ENCODE measurements at regions not wholly inside any gene's neighbourhood (a gene's known extent, or its start where the extent isn't known, plus 50 kb on each side); places are given as distances from the start of the nearest gene placed in this dataset.

DNA sequence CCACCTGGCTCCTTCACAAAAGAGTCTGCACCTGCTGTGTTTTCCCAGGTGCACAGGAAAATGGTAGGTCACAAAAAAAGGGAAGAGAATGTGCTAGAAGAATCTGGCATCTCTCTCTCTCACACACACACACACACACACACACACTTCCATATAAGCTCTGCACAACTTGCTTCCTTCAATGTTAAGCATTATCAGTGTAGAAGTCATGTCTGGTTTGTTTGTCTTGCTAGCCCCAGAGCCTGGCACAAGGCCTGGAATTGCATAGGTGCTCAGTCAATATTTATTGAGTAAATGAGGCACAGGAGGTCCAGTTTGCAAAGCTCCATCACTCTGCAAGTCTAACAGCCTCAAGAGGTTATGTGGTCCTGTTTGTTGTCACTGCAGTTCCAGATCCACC lies 867.3 kb upstream of the AUTS2 start:
- H3K4me1 ChIP-seq (ENCODE audit: insufficient read depth, low read length, poor library complexity, severe bottlenecking) = no peaks in the 10 kb centered on the region
- BruUV-seq (replicated peaks) = no TSS peak
- intact Hi-C loops (cut with micrococcal nuclease; ENCODE audit: unreplicated experiment) = loop anchor here (10.0 kb wide), 1 partner anchor 116 kb away; no protein-coding TSS in a partner anchor
- CTCF ChIA-PET = no interaction called here
- H3K27ac ChIP-seq (ENCODE audit: low read depth, low read length, poor library complexity, severe bottlenecking) = no peak overlapping the region
- H3K9me3 ChIP-seq (ENCODE audit: low read depth, low read length, poor library complexity, severe bottlenecking) = no peaks in the 10 kb centered on the region
- no peak for DNase-seq (ENCODE audit: low spot score)
- H3K36me3 ChIP-seq (ENCODE audit: insufficient read depth, low read length, poor library complexity, severe bottlenecking) = no peaks in the 10 kb centered on the region
- POLR2A ChIA-PET (ENCODE audit: low non-redundant PET) = no interaction called here
- TF ChIP-seq, protein P1, sequence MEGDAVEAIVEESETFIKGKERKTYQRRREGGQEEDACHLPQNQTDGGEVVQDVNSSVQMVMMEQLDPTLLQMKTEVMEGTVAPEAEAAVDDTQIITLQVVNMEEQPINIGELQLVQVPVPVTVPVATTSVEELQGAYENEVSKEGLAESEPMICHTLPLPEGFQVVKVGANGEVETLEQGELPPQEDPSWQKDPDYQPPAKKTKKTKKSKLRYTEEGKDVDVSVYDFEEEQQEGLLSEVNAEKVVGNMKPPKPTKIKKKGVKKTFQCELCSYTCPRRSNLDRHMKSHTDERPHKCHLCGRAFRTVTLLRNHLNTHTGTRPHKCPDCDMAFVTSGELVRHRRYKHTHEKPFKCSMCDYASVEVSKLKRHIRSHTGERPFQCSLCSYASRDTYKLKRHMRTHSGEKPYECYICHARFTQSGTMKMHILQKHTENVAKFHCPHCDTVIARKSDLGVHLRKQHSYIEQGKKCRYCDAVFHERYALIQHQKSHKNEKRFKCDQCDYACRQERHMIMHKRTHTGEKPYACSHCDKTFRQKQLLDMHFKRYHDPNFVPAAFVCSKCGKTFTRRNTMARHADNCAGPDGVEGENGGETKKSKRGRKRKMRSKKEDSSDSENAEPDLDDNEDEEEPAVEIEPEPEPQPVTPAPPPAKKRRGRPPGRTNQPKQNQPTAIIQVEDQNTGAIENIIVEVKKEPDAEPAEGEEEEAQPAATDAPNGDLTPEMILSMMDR (conservative IDR thresholded peaks at IDR 0.05; ENCODE audit: low read depth, low read length) = no peak
- TF ChIP-seq EZH2 (IDR thresholded peaks at IDR 0.05; ENCODE audit: borderline replicate concordance, low read depth, low read length, poor library complexity, severe bottlenecking) = no peak
- no peaks in the 10 kb centered on the region for H3K27me3 ChIP-seq (replicated peaks; ENCODE audit: insufficient read depth, low read depth, low read length, poor library complexity)
- no peak overlapping the region for H3K4me3 ChIP-seq (ENCODE audit: low read depth, low read length, poor library complexity, severe bottlenecking)

DNA sequence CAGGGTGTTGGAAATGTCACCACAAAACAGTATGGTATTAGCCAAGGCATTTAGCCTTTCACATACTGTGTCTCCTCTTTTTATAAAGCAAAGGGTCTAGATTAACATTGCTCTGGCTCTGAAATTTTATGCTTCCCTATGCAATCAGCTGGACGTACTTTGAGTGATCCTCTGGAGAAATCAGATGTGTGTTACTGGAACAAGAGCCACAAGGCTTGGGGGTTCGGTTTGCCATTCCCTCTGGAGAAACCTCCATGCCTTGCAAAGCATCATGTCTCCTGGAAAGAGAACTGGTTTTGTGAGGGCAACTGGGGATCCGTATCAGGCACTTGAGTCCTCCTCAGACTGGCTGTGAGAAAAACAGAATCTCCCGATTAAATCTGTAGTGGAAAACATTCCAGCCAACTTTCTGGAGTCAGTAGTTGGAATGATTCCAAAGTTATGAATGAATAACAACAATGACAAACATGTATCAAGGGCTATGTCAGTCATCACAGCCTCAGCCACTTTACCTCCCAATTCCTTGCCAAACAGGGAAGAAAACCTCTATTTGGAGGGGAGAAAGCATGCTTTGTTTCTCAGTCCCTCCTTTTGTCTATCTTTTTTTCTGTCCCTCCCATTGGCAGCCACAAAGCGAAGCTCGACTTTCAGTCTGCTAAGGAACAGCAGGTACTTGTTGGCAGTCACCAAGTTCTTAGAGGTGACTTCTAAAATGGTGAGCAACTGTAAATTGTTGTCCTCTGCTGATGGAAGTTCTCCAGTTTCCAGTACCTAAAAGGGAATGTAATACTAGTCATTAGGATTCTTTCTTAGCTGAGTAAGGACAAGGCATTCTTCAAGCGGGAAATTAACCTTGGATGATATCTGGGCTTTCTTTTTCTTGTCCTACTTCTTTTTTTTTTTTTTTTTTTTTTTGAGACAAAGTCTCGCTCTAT lies 864.8 kb upstream of the AUTS2 start:
- intact Hi-C loops (cut with micrococcal nuclease; ENCODE audit: unreplicated experiment) = loop anchor here (10.0 kb wide), 1 partner anchor 119 kb away; no protein-coding TSS in a partner anchor
- Histone ChIP-seq H3K9me3 (ENCODE audit: low read depth, low read length, poor library complexity, severe bottlenecking) (no peaks in the 10 kb centered on the region), H3K27ac (ENCODE audit: low read depth, low read length, poor library complexity, severe bottlenecking) (no peak overlapping the region), H3K4me3 (ENCODE audit: low read depth, low read length, poor library complexity, severe bottlenecking) (no peak overlapping the region), H3K27me3 (replicated peaks; ENCODE audit: insufficient read depth, low read depth, low read length, poor library complexity) (no peaks in the 10 kb centered on the region), H3K4me1 (ENCODE audit: insufficient read depth, low read length, poor library complexity, severe bottlenecking) (no peaks in the 10 kb centered on the region), H3K36me3 (ENCODE audit: insufficient read depth, low read length, poor library complexity, severe bottlenecking) (no peaks in the 10 kb centered on the region)
- ChIA-PET CTCF (no interaction called here), POLR2A (ENCODE audit: low non-redundant PET) (no interaction called here)
- BruUV-seq (replicated peaks) = no TSS peak
- DNase-seq (ENCODE audit: low spot score) = no peak
- no peak for TF ChIP-seq EZH2 (IDR thresholded peaks at IDR 0.05; ENCODE audit: borderline replicate concordance, low read depth, low read length, poor library complexity, severe bottlenecking)
- TF ChIP-seq, protein P1 (conservative IDR thresholded peaks at IDR 0.05; ENCODE audit: low read depth, low read length) = no peak

DNA sequence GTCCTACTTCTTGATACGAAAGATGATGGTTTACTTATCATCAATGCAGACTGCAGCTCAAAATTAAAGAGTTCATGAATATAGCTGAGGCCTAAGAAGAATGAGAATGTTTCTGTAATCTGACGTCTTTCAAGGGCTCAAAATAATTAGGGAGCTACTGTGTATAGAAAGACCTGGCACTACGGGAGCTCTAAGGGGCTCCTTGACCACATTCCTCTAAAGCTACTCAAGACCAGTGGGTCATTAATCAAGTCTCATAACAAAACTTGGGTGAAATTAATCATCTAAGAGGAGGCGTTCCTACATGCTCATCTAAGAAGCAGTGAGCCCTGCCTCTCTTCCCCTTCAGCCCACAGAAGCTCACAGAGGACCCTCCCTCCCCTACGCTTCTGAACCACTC lies 863.8 kb upstream of the AUTS2 start:
- Histone ChIP-seq H3K36me3 (ENCODE audit: insufficient read depth, low read length, poor library complexity, severe bottlenecking) (no peaks in the 10 kb centered on the region), H3K4me3 (ENCODE audit: low read depth, low read length, poor library complexity, severe bottlenecking) (no peak overlapping the region), H3K27ac (ENCODE audit: low read depth, low read length, poor library complexity, severe bottlenecking) (no peak overlapping the region), H3K9me3 (ENCODE audit: low read depth, low read length, poor library complexity, severe bottlenecking) (no peaks in the 10 kb centered on the region), H3K4me1 (ENCODE audit: insufficient read depth, low read length, poor library complexity, severe bottlenecking) (peaks cover 7% of the 10 kb centered on the region), H3K27me3 (replicated peaks; ENCODE audit: insufficient read depth, low read depth, low read length, poor library complexity) (no peaks in the 10 kb centered on the region)
- no peak for DNase-seq (ENCODE audit: low spot score)
- ChIA-PET POLR2A (ENCODE audit: low non-redundant PET) (no interaction called here), CTCF (no interaction called here)
- TF ChIP-seq, protein P1 (conservative IDR thresholded peaks at IDR 0.05; ENCODE audit: low read depth, low read length) = no peak
- TF ChIP-seq EZH2 (IDR thresholded peaks at IDR 0.05; ENCODE audit: borderline replicate concordance, low read depth, low read length, poor library complexity, severe bottlenecking) = no peak
- BruUV-seq (replicated peaks) = no TSS peak
- intact Hi-C loops (cut with micrococcal nuclease; ENCODE audit: unreplicated experiment) = loop anchor here (10.0 kb wide), 1 partner anchor 120 kb away; no protein-coding TSS in a partner anchor

Measured in A673 (cell line).